NCI-H345 treated with DMSO at 0.1 percent for 48 hours (cell line): ENCODE measurements at regions not wholly inside any gene's neighbourhood (a gene's known extent, or its start where the extent isn't known, plus 50 kb on each side); places are given as distances from the start of the nearest gene placed in this dataset.

Source experiments
- DNase-seq: peaks from one replicate; lab custom pipeline; 2025; ENCODE audit not compliant: unreplicated experiment; lab: John Stamatoyannopoulos, UW

- no peak for DNase-seq
These were observed 159.2 kb downstream of the DICER1 start for GRCh38 chr14:94998110-94998509.

- no peak for DNase-seq
These were observed 161.8 kb downstream of the DICER1 start for GRCh38 chr14:94995551-94995950.

- no peak for DNase-seq
These were observed 163.1 kb downstream of the DICER1 start for GRCh38 chr14:94994245-94994644.

GRCh38 chr14:94992046-94992445 is 165.3 kb downstream of the DICER1 start:
- DNase-seq, result no peak

GRCh38 chr14:94989946-94990345 is 167.4 kb downstream of the DICER1 start:
- no peak for DNase-seq

- DNase-seq, result no peak
These were observed 167.9 kb downstream of the DICER1 start for GRCh38 chr14:94989417-94989816.

GRCh38 chr14:94987409-94987808 is 169.9 kb downstream of the DICER1 start:
- DNase-seq, result no peak

GRCh38 chr14:94979891-94980290 is 177.4 kb downstream of the DICER1 start:
- no peak for DNase-seq

- DNase-seq, result no peak
These were observed 180.3 kb downstream of the DICER1 start for GRCh38 chr14:94977016-94977415.

GRCh38 chr14:94975366-94975765 is 182.0 kb downstream of the DICER1 start:
- no peak for DNase-seq

GRCh38 chr14:94974893-94975292 is 182.4 kb downstream of the DICER1 start:
- DNase-seq, result no peak

- DNase-seq, result no peak
These were observed 182.9 kb downstream of the DICER1 start for GRCh38 chr14:94974422-94974821.

GRCh38 chr14:94971750-94972149 is 185.6 kb downstream of the DICER1 start:
- no peak for DNase-seq

GRCh38 chr14:94970941-94971730 is 186.2 kb downstream of the DICER1 start:
- DNase-seq, result no peak

- no peak for DNase-seq
These were observed 187.6 kb downstream of the DICER1 start for GRCh38 chr14:94969766-94970165.

- DNase-seq, result no peak
These were observed 190.5 kb downstream of the DICER1 start for GRCh38 chr14:94966868-94967267.

GRCh38 chr14:94966344-94966743 is 191.0 kb downstream of the DICER1 start:
- DNase-seq, result no peak

- DNase-seq, result no peak
These were observed 191.6 kb downstream of the DICER1 start for GRCh38 chr14:94965551-94966313.

- no peak for DNase-seq
These were observed 192.4 kb downstream of the DICER1 start for GRCh38 chr14:94964931-94965330.

- DNase-seq, result no peak
These were observed 193.1 kb downstream of the DICER1 start for GRCh38 chr14:94964181-94964580.

GRCh38 chr14:94963051-94963450 is 193.1 kb upstream of the GSC start:
- DNase-seq, result no peak

- DNase-seq, result no peak
These were observed 192.3 kb upstream of the GSC start for GRCh38 chr14:94962166-94962575.
